ENCODE measurements at regions not wholly inside any gene's neighbourhood (a gene's known extent, or its start where the extent isn't known, plus 50 kb on each side); places are given as distances from the start of the nearest gene placed in this dataset.

GRCh38 chrX:17993062-17993461 is 132.0 kb upstream of the RAI2 start:
- 85% methylated on average over 3 of the region's 3 CpGs; no CpG with 5 or more reads in 1 of the 2 donors for WGBS, 2 donors (ENCODE audit: low coverage in 1 of 2)
- DNase-seq, result no peak

DNA sequence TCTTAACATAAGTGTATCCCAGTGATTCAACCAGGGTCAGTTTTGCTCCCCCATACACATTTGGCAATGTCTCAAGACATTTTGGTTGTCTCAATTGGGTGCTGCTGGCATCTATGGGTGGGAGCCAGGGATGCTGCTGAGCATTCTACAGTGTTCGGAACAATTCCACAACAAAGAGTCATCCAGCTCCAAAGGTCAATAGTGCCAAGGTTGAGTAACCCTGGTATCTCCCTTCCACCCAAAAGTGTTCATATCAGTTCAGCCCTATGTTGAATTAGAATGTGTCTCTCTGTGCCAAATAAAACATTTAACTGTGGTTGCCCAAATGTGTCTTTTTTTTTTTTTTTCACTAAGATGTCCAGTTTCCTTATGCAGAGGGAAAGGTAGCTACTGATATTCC is 129.4 kb upstream of the RAI2 start:
- H3K4me3 ChIP-seq, result no peak overlapping the region
- H3K4me1 ChIP-seq, result no peaks in the 10 kb centered on the region
- no peaks in the 10 kb centered on the region for H3K27me3 ChIP-seq
- H3K27ac ChIP-seq, result no peak overlapping the region
- H3K36me3 ChIP-seq, result no peaks in the 10 kb centered on the region
- no peak for DNase-seq
- TF ChIP-seq POLR2AphosphoS5 (IDR thresholded peaks at IDR 0.05) (no peak), POLR2A (IDR thresholded peaks at IDR 0.05) (no peak), EP300 (IDR thresholded peaks at IDR 0.05; ENCODE audit: low read depth) (no peak)
- TF ChIP-seq, protein P1, sequence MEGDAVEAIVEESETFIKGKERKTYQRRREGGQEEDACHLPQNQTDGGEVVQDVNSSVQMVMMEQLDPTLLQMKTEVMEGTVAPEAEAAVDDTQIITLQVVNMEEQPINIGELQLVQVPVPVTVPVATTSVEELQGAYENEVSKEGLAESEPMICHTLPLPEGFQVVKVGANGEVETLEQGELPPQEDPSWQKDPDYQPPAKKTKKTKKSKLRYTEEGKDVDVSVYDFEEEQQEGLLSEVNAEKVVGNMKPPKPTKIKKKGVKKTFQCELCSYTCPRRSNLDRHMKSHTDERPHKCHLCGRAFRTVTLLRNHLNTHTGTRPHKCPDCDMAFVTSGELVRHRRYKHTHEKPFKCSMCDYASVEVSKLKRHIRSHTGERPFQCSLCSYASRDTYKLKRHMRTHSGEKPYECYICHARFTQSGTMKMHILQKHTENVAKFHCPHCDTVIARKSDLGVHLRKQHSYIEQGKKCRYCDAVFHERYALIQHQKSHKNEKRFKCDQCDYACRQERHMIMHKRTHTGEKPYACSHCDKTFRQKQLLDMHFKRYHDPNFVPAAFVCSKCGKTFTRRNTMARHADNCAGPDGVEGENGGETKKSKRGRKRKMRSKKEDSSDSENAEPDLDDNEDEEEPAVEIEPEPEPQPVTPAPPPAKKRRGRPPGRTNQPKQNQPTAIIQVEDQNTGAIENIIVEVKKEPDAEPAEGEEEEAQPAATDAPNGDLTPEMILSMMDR (IDR thresholded peaks at IDR 0.05), result no peak
- 67% methylated on average over 1 of the region's 1 CpG; no CpG with 5 or more reads in 1 of the 2 donors for WGBS, 2 donors (ENCODE audit: low coverage in 1 of 2)
- no peaks in the 10 kb centered on the region for H3K9me3 ChIP-seq
- in situ Hi-C loops (cut with MboI; ENCODE audit: low pct_ligation_motif_present in 1 of 4, low pct_unique_long_range_greater_than_20kb in 1 of 4, low sequenced_read_pairs in 3 of 4) (no loop called here), intact Hi-C loops (cut with DNase I; ENCODE audit: low total_unique reads) (no loop called here)

More at GRCh38 chrX:17993062-17993461, 132.0 kb upstream of the RAI2 start:
- Histone ChIP-seq H3K4me3 (no peak overlapping the region), H3K27me3 (no peaks in the 10 kb centered on the region), H3K27ac (no peak overlapping the region), H3K4me1 (no peaks in the 10 kb centered on the region), H3K9me3 (no peaks in the 10 kb centered on the region), H3K36me3 (no peaks in the 10 kb centered on the region)
- in situ Hi-C loops (cut with MboI; ENCODE audit: low pct_ligation_motif_present in 1 of 4, low pct_unique_long_range_greater_than_20kb in 1 of 4, low sequenced_read_pairs in 3 of 4), result no loop called here
- TF ChIP-seq POLR2A (IDR thresholded peaks at IDR 0.05), result no peak
- TF ChIP-seq POLR2AphosphoS5 (IDR thresholded peaks at IDR 0.05), result no peak
- no peak for TF ChIP-seq EP300 (IDR thresholded peaks at IDR 0.05; ENCODE audit: low read depth)
- TF ChIP-seq, protein P1 (IDR thresholded peaks at IDR 0.05), result no peak
- intact Hi-C loops (cut with DNase I; ENCODE audit: low total_unique reads), result no loop called here

- WGBS, 2 donors (ENCODE audit: low coverage in 1 of 2), result 21 to 33% methylated on average over 1 to 2 of the region's 2 CpGs
- no peak overlapping the region for H3K27ac ChIP-seq
- no peaks in the 10 kb centered on the region for H3K27me3 ChIP-seq
- H3K36me3 ChIP-seq, result no peaks in the 10 kb centered on the region
- intact Hi-C loops (cut with DNase I; ENCODE audit: low total_unique reads) (no loop called here), in situ Hi-C loops (cut with MboI; ENCODE audit: low pct_ligation_motif_present in 1 of 4, low pct_unique_long_range_greater_than_20kb in 1 of 4, low sequenced_read_pairs in 3 of 4) (no loop called here)
- DNase-seq, result no peak
- TF ChIP-seq, protein P1 (IDR thresholded peaks at IDR 0.05), result no peak
- TF ChIP-seq POLR2A (IDR thresholded peaks at IDR 0.05) (no peak), POLR2AphosphoS5 (IDR thresholded peaks at IDR 0.05) (no peak), EP300 (IDR thresholded peaks at IDR 0.05; ENCODE audit: low read depth) (no peak)
- H3K4me3 ChIP-seq, result no peak overlapping the region
- H3K4me1 ChIP-seq, result no peaks in the 10 kb centered on the region
- H3K9me3 ChIP-seq, result no peaks in the 10 kb centered on the region
Observed at GRCh38 chrX:17987783-17988182, 126.7 kb upstream of the RAI2 start.

- TF ChIP-seq EP300 (IDR thresholded peaks at IDR 0.05; ENCODE audit: low read depth) (no peak), POLR2AphosphoS5 (IDR thresholded peaks at IDR 0.05) (no peak), POLR2A (IDR thresholded peaks at IDR 0.05) (no peak)
- TF ChIP-seq, protein P1 (IDR thresholded peaks at IDR 0.05), result no peak
- Histone ChIP-seq H3K27ac (no peak overlapping the region), H3K27me3 (no peaks in the 10 kb centered on the region), H3K36me3 (no peaks in the 10 kb centered on the region), H3K9me3 (no peaks in the 10 kb centered on the region), H3K4me1 (no peaks in the 10 kb centered on the region), H3K4me3 (no peak overlapping the region)
- no peak for DNase-seq
- intact Hi-C loops (cut with DNase I; ENCODE audit: low total_unique reads) (no loop called here), in situ Hi-C loops (cut with MboI; ENCODE audit: low pct_ligation_motif_present in 1 of 4, low pct_unique_long_range_greater_than_20kb in 1 of 4, low sequenced_read_pairs in 3 of 4) (no loop called here)
- WGBS, 2 donors (ENCODE audit: low coverage in 1 of 2), result 73% methylated on average over 3 of the region's 3 CpGs; no CpG with 5 or more reads in 1 of the 2 donors
Observed at GRCh38 chrX:17986977-17987376, 125.9 kb upstream of the RAI2 start.
